Stimulated activated memory B cell treated with anti-CD40 and anti-IgM and Interleukin-4, amounts not matched to agents 10 μg/mL and 1 μg/mL and 100 μg/mL, for 72 hours (primary cell): ENCODE measurements at regions not wholly inside any gene's neighbourhood (a gene's known extent, or its start where the extent isn't known, plus 50 kb on each side); places are given as distances from the start of the nearest gene placed in this dataset.

Source experiments
- ATAC-seq: fragments of 150-1000 bp; cut with Tn5 transposase; 2 replicates; pipeline ENCODE4 v1.10.0; 2021
- H3K27ac Mint-ChIP-seq: one replicate; pipeline ENCODE4 v1.8.0; 2022; ENCODE audit warnings: mild to moderate bottlenecking, mixed read lengths
- H3K27me3 Mint-ChIP-seq: one replicate; pipeline ENCODE4 v1.8.0; 2022; ENCODE audit warnings: mixed read lengths
- H3K36me3 Mint-ChIP-seq: one replicate; pipeline ENCODE4 v1.8.0; 2022; ENCODE audit warnings: mixed read lengths
- H3K4me1 Mint-ChIP-seq: one replicate; pipeline ENCODE4 v1.8.0; 2022; ENCODE audit warnings: mixed read lengths
- H3K4me3 Mint-ChIP-seq: one replicate; pipeline ENCODE4 v1.8.0; 2022; ENCODE audit warnings: mild to moderate bottlenecking, moderate library complexity, mixed read lengths
- H3K9me3 Mint-ChIP-seq: one replicate; pipeline ENCODE4 v1.8.0; 2022; ENCODE audit warnings: mixed read lengths

- H3K4me1 Mint-ChIP-seq: no peaks in the 10 kb centered on the region
- no peak for ATAC-seq
Measured at GRCh38 chr2:155190342-155190741, 491.8 kb downstream of the KCNJ3 start.

GRCh38 chr2:155178921-155179320 is 480.4 kb downstream of the KCNJ3 start:
- H3K4me1 Mint-ChIP-seq: no peaks in the 10 kb centered on the region
- no peaks in the 10 kb centered on the region for H3K27me3 Mint-ChIP-seq
- no peak for ATAC-seq
- H3K9me3 Mint-ChIP-seq: peaks cover 3% of the 10 kb centered on the region
- H3K36me3 Mint-ChIP-seq: no peaks in the 10 kb centered on the region
- no peak overlapping the region for H3K4me3 Mint-ChIP-seq
- H3K27ac Mint-ChIP-seq: no peak overlapping the region

More at GRCh38 chr2:155190342-155190741, 491.8 kb downstream of the KCNJ3 start:
- H3K27me3 Mint-ChIP-seq: no peaks in the 10 kb centered on the region
- no peak overlapping the region for H3K4me3 Mint-ChIP-seq
- no peaks in the 10 kb centered on the region for H3K36me3 Mint-ChIP-seq
- H3K9me3 Mint-ChIP-seq: peaks cover 6% of the 10 kb centered on the region
- H3K27ac Mint-ChIP-seq: no peak overlapping the region

- no peak overlapping the region for H3K27ac Mint-ChIP-seq
- no peaks in the 10 kb centered on the region for H3K36me3 Mint-ChIP-seq
- no peaks in the 10 kb centered on the region for H3K4me1 Mint-ChIP-seq
- no peaks in the 10 kb centered on the region for H3K27me3 Mint-ChIP-seq
- no peak for ATAC-seq
- H3K9me3 Mint-ChIP-seq: no peaks in the 10 kb centered on the region
- no peak overlapping the region for H3K4me3 Mint-ChIP-seq
Measured at GRCh38 chr2:155176345-155176744, 477.9 kb downstream of the KCNJ3 start.

GRCh38 chr2:155169317-155169716 is 470.8 kb downstream of the KCNJ3 start:
- H3K27ac Mint-ChIP-seq: no peak overlapping the region
- no peak for ATAC-seq
- no peaks in the 10 kb centered on the region for H3K9me3 Mint-ChIP-seq
- no peaks in the 10 kb centered on the region for H3K4me1 Mint-ChIP-seq
- no peaks in the 10 kb centered on the region for H3K27me3 Mint-ChIP-seq
- no peak overlapping the region for H3K4me3 Mint-ChIP-seq
- no peaks in the 10 kb centered on the region for H3K36me3 Mint-ChIP-seq

- no peaks in the 10 kb centered on the region for H3K4me1 Mint-ChIP-seq
- H3K9me3 Mint-ChIP-seq: no peaks in the 10 kb centered on the region
- no peak for ATAC-seq
- H3K4me3 Mint-ChIP-seq: no peak overlapping the region
- no peaks in the 10 kb centered on the region for H3K27me3 Mint-ChIP-seq
- no peaks in the 10 kb centered on the region for H3K36me3 Mint-ChIP-seq
- no peak overlapping the region for H3K27ac Mint-ChIP-seq
Measured at GRCh38 chr2:155162494-155162893, 464.0 kb downstream of the KCNJ3 start.

- H3K4me1 Mint-ChIP-seq: no peaks in the 10 kb centered on the region
- no peak for ATAC-seq
- H3K36me3 Mint-ChIP-seq: no peaks in the 10 kb centered on the region
- no peak overlapping the region for H3K4me3 Mint-ChIP-seq
- no peaks in the 10 kb centered on the region for H3K9me3 Mint-ChIP-seq
- H3K27ac Mint-ChIP-seq: no peak overlapping the region
- no peaks in the 10 kb centered on the region for H3K27me3 Mint-ChIP-seq
Measured at GRCh38 chr2:155161314-155161713, 462.8 kb downstream of the KCNJ3 start.

- no peaks in the 10 kb centered on the region for H3K36me3 Mint-ChIP-seq
- H3K9me3 Mint-ChIP-seq: no peaks in the 10 kb centered on the region
- H3K27me3 Mint-ChIP-seq: no peaks in the 10 kb centered on the region
- H3K4me1 Mint-ChIP-seq: no peaks in the 10 kb centered on the region
- ATAC-seq: no peak
- H3K27ac Mint-ChIP-seq: no peak overlapping the region
- no peak overlapping the region for H3K4me3 Mint-ChIP-seq
Measured at GRCh38 chr2:155157711-155158110, 459.2 kb downstream of the KCNJ3 start.

- H3K27ac Mint-ChIP-seq: no peak overlapping the region
- no peak overlapping the region for H3K4me3 Mint-ChIP-seq
- ATAC-seq: no peak
- no peaks in the 10 kb centered on the region for H3K27me3 Mint-ChIP-seq
- no peaks in the 10 kb centered on the region for H3K36me3 Mint-ChIP-seq
- H3K9me3 Mint-ChIP-seq: no peaks in the 10 kb centered on the region
- no peaks in the 10 kb centered on the region for H3K4me1 Mint-ChIP-seq
Measured at GRCh38 chr2:155157065-155157464, 458.6 kb downstream of the KCNJ3 start.

GRCh38 chr2:155151945-155152344 is 453.4 kb downstream of the KCNJ3 start:
- Mint-ChIP-seq H3K9me3 (no peaks in the 10 kb centered on the region), H3K36me3 (no peaks in the 10 kb centered on the region), H3K27me3 (no peaks in the 10 kb centered on the region), H3K27ac (no peak overlapping the region), H3K4me1 (no peaks in the 10 kb centered on the region), H3K4me3 (no peak overlapping the region)
- ATAC-seq: no peak

- no peak overlapping the region for H3K4me3 Mint-ChIP-seq
- no peak overlapping the region for H3K27ac Mint-ChIP-seq
- no peak for ATAC-seq
- H3K27me3 Mint-ChIP-seq: no peaks in the 10 kb centered on the region
- no peaks in the 10 kb centered on the region for H3K4me1 Mint-ChIP-seq
- H3K9me3 Mint-ChIP-seq: no peaks in the 10 kb centered on the region
- no peaks in the 10 kb centered on the region for H3K36me3 Mint-ChIP-seq
Measured at GRCh38 chr2:155151472-155151871, 453.0 kb downstream of the KCNJ3 start.

- ATAC-seq: peak; percentile 41
- Mint-ChIP-seq H3K27ac (no peak overlapping the region), H3K27me3 (no peaks in the 10 kb centered on the region), H3K36me3 (no peaks in the 10 kb centered on the region), H3K9me3 (no peaks in the 10 kb centered on the region), H3K4me1 (peaks cover 6% of the 10 kb centered on the region), H3K4me3 (no peak overlapping the region)
Measured at GRCh38 chr2:155145758-155146229, 447.3 kb downstream of the KCNJ3 start.

GRCh38 chr2:155141418-155141817 is 442.9 kb downstream of the KCNJ3 start:
- Mint-ChIP-seq H3K9me3 (no peaks in the 10 kb centered on the region), H3K4me1 (peaks cover 6% of the 10 kb centered on the region), H3K36me3 (no peaks in the 10 kb centered on the region), H3K27me3 (no peaks in the 10 kb centered on the region), H3K4me3 (no peak overlapping the region), H3K27ac (no peak overlapping the region)
- no peak for ATAC-seq

- Mint-ChIP-seq H3K4me1 (no peaks in the 10 kb centered on the region), H3K9me3 (no peaks in the 10 kb centered on the region), H3K27me3 (no peaks in the 10 kb centered on the region), H3K27ac (no peak overlapping the region), H3K4me3 (no peak overlapping the region), H3K36me3 (no peaks in the 10 kb centered on the region)
- ATAC-seq: no peak
Measured at GRCh38 chr2:155125585-155126230, 427.2 kb downstream of the KCNJ3 start.

- no peak for ATAC-seq
- H3K9me3 Mint-ChIP-seq: no peaks in the 10 kb centered on the region
- no peak overlapping the region for H3K4me3 Mint-ChIP-seq
- H3K4me1 Mint-ChIP-seq: no peaks in the 10 kb centered on the region
- H3K27ac Mint-ChIP-seq: no peak overlapping the region
- H3K27me3 Mint-ChIP-seq: no peaks in the 10 kb centered on the region
- H3K36me3 Mint-ChIP-seq: no peaks in the 10 kb centered on the region
Measured at GRCh38 chr2:155115846-155116245, 417.4 kb downstream of the KCNJ3 start.

- Mint-ChIP-seq H3K36me3 (no peaks in the 10 kb centered on the region), H3K4me1 (no peaks in the 10 kb centered on the region), H3K27me3 (no peaks in the 10 kb centered on the region), H3K4me3 (no peak overlapping the region), H3K27ac (no peak overlapping the region), H3K9me3 (peaks cover 3% of the 10 kb centered on the region)
- no peak for ATAC-seq
Measured at GRCh38 chr2:155111070-155111469, 412.6 kb downstream of the KCNJ3 start.

GRCh38 chr2:155109527-155109926 is 411.0 kb downstream of the KCNJ3 start:
- Mint-ChIP-seq H3K4me1 (no peaks in the 10 kb centered on the region), H3K27me3 (no peaks in the 10 kb centered on the region), H3K36me3 (no peaks in the 10 kb centered on the region), H3K9me3 (peaks cover 3% of the 10 kb centered on the region), H3K4me3 (no peak overlapping the region), H3K27ac (no peak overlapping the region)
- no peak for ATAC-seq
